C1 segment of cervical spinal cord (tissue), 14 donors: ENCODE measurements at regions not wholly inside any gene's neighbourhood (a gene's known extent, or its start where the extent isn't known, plus 50 kb on each side); places are given as distances from the start of the nearest gene placed in this dataset.

ENCODE experiments used
- DNase-seq, 14 donors: peaks; one replicate each; lab custom pipeline; 2025; lab: John Stamatoyannopoulos, UW

DNA sequence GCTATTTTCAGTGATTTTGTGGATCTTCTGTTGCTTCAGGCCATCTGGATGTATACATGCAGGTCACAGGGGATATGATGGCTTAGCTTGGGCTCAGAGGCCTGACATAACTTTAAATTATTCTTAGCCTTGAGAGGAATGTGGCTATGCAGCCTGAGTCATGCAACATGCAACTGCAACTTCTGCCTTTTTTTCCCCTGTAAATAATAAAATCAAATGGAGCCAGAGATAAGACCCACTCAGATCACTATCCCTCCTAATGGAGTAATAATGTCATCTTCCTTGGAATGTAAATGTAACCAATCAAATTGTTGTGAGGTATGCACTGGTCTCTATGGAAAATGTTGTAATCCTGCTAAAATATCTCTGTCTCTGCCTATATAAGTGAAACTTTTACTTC is 54.9 kb downstream of the MAGEB17 start:
- DNase-seq = no peak

DNA sequence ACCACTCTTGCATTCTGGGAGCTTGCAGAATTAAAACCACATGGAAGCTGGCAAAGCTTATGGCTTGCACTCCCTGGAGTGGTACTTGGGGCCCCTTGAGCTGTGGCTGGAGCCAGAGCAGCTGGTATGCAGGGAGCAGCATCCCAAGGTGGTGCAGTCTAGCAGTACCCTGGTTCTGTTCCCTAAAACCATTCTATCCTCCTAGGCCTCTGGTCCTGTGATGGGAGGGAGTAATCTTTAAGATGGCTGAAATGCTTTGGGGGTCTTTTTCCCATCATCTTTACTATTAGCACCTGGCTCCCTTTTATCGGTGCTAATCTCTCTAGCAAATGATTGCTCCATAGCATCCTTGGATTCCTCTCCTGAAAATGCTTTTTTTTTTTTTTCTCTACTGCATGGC is 56.1 kb downstream of the MAGEB17 start:
- DNase-seq = no peak

DNA sequence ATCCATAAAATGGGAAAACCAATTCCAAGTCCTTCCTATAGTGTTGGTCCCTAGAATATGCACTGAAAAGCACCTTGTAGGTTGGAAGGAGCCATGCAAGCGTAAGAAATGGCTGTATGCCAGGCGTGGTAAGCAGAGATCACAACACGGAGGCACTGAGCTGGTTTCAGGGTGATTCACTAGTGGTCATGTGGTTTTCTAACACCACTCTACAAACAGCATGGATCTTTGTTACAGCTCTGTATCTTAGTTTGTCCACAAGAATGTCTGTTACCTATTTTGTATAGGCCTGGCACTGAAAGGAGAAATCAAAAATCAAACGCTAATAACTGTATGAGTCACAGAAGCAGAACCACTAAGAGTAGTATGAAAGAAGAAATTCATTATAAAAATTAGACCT is 71.9 kb downstream of the MAGEB17 start:
- DNase-seq = no peak

DNA sequence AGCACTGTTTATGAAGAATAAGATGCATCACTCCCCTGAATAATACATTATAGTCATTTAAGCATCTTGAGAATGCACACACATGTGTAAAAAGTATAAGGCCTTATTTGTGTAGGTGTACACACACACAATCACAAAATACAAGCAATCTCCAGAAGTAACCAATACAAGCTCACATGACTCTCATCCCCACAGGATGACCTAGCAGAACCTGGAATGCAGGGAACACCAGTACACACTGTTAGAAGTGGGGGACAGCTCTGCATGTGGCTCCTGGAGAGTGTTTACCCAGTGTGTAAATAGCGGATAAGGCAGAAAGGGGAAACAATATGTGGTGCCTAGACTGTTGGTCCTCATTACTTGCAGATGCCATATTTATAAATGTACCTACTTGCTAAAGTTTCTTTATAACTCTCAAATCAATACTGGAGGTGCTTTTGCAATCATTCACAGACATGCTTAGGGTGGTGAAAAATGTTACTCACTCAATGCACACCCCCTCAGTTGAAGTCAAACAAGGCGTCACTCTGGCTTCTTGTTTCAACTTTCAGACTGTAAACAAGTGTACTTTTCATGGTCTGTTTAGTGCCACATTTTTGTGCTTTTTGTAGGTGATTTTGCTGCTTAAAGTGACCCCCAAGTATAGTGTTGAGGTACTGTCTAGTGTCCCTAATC is 73.1 kb downstream of the MAGEB17 start:
- DNase-seq = no peak

DNA sequence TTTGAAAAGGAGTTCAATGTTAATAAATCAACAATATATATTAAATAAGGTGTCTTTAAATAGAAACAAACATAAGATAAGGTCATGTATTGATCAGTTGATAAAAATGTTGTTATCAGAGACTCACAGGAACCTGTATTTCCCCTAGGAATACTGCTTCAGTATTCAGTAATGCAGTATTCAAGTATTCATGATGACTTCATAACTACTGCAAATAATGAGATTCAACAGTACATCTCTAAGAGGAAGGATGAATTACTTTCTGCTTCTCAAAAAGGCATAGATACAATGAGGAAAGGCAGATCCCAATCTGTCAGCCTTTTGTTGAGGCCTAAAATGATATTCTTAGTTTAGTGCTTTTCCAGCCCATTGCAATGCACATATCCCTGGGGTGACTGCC is 73.7 kb downstream of the MAGEB17 start:
- no peak for DNase-seq

DNA sequence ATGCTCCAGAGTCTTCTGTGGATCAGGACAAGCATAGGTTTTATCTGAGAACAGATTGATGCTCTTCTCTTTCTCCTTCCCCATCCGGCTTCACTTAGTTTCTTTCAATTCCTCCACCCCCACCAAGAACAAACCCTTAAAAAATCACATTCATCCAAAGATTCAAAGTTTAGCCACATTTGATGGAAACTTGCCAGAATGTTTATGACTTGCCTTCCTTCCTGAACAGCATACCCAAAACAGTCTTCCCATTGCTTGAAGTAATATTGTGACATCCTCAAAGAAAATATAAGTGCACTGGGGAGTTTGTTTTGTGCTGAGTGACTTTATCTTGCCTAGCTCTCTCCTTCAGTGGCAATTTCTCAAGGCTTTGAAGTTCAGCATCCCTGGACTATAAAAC is 83.0 kb downstream of the MAGEB17 start:
- no peak for DNase-seq

DNA sequence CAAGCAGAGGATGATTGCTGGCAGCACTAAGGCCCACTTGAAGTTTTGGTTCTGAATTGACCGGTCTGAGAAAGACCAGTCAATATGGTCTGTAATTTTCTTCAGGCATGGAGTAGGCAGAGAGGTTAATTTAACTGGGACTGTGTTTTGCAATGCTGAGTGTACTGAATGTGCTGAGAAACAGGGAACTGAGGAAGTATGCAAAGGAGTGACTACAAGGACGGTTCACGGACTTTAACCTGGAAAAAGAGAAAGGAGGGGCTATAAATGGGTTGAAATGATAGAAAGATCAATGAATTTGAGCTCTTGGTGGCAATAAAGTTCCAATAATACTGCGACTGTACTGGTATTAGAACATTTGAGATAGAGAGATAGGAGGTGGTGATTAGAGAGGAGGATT is 84.5 kb downstream of the MAGEB17 start:
- no peak for DNase-seq

DNA sequence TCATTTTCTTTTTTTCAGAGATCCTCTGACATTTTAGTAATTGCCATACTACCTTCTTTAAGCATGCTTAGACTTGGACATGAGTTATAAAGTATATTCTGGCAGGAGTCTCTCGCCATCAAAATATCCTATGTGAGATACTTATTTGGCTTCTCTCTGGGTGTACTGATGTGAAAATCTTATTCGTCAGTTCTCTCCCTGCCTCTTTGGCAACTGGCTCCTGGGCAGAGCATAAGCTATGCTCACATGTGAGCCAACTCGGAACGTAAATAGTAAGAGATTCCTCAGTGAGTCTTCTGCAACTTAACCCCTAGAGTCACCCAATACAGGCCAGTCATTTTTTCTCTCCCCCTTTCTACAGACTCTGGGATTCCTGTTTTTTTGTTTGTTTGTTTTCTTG is 91.6 kb downstream of the MAGEB17 start:
- DNase-seq = no peak

DNA sequence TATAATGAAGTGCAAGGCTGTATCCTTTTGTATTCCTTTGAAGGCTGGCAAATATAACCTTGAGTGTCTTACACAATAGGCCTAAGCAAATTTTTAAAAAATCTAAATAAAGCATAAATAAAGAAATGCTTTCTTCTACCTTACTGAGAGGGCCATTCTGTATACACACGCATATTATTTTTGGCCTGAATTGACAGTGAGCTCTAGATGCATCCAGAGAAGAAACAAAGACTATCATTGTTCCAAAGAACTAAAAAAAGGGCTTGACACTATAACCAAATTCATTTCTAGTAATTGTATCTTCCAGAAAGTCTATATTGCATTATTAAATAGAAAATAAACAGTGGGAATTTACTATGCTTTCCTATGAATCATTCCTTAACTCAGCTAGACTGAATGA is 100.2 kb downstream of the MAGEB17 start:
- DNase-seq = no peak

DNA sequence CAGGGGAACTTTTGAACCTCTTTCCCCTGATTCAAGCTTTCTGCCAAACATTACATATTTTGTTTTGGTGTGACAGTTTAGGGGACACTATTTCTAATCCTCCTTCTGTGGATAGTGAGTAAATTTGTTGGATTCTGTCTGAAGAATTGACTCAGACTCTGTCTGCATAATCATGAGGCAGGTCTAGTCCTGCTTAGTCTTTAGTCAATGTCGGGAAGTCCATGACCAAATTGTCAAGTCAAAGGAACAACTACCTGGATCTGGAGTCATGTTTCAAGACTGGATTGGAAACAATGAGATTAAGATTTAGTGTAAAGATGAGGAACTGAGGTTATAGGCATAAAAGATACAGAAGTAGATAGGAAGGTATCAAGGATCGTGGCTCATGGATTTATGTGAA is 100.9 kb downstream of the MAGEB17 start:
- no peak for DNase-seq

DNA sequence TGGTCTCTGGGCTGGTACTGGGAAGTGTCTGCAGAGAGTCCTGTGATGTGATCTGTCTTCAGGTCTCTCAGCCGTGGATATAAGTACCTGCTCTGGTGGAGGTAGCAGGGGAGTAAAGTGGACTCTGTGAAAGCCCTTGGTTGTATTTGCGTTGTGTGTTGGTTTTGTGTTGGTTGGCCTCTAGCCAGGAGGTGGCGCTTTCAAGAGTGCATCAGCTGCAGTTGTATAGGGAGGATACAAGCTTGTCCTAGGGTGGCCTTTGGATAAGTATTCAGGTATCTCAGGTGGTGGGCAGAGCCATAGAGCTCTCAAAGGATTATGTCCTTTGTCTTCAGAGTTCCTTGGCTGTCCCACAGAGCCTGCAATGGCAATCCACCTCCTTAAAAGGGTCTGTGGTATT is 111.6 kb downstream of the MAGEB17 start:
- no peak for DNase-seq

DNA sequence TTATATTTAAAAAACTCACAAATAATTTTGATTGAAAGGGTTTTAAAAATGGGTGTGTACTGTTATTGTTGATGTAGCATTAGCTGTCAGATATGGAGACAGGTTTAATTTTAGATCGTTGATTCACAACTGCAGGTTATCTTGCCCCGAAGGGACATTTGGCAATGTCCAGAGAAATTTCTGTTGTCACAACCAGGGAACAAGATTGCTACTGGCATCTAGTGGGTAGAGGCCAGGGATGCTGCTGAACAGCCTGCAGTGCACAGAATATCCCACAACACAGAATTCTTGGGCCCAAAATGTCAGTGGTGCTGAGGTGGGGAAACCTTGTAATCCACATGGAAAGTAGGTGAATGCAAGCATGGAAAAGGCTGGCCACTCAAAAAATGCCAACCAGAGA is 114.9 kb downstream of the MAGEB17 start:
- no peak for DNase-seq

DNA sequence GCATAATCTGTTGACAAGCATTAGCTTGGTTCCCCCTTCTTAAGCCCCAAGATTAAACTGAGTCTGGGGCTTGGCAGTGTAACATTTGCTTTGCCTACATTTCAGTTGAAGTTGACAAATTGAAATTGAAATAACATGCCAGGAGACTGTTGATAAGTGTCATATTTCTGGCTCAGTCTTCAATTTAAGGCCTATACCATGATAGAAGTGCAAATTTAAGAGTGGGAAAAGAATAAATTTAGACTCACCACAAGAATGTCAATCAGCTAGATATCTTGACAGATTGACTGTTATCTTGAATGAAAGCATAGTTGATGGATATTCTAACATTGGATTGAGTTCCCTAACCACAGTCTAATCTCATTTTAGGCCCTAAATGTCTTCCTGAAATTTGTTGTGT is 117.6 kb downstream of the MAGEB17 start:
- no peak for DNase-seq

DNA sequence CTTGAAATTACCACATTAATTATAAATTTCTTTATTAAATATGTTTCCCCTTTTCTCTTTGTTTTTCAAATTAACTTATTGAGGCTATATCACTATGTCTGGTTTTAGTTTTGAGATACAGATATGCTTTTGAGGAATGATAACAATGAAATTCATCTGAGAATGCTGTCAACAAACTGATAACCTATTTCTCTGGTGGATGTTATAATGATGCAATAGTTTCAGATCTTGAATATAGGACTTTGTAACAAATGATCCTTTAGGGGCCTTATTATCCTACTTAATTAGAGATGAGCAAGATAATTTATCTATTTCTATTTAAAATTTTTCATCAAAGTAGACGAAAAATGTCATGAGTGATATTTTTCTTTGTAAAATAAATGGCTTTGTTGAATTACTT is 123.7 kb downstream of the MAGEB17 start:
- no peak for DNase-seq

DNA sequence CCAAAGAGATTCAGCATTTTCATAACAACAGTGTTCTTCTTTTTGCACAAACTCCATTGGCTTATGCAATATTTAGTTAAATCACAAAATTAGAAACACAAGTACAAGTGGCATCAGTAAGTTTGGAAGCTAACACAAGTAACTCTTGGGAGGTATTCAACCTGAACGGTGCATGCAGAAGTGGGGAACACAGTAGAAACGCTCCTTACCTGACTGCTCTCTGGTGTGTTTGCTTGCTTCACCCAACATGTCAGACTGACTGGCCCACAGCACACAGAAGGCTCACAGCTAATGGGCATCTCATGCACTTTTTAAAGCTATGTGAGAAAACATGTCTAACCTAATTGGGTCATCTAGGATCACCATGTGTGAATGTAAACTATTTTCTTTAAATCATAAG is 133.6 kb downstream of the MAGEB17 start:
- no peak for DNase-seq

DNA sequence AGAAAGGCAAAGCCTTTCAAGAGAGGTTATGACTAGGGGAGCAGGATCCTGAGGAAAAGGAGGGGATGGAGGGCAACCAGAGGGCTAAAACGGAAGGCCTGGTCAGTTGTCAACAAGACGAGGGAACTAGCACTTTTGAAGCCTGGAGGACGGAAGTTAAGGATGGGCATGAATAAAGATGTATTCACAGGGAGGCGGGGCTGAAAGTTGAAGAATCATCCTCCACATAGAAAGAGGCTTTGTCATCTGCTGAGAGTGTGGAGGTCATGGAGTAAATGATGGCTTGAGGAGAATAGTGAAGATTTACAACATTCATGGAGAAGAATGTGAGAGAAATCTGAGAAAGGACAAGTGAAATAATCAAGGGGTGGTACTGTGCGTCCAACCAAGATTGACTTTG is 137.5 kb downstream of the MAGEB17 start:
- no peak for DNase-seq

DNA sequence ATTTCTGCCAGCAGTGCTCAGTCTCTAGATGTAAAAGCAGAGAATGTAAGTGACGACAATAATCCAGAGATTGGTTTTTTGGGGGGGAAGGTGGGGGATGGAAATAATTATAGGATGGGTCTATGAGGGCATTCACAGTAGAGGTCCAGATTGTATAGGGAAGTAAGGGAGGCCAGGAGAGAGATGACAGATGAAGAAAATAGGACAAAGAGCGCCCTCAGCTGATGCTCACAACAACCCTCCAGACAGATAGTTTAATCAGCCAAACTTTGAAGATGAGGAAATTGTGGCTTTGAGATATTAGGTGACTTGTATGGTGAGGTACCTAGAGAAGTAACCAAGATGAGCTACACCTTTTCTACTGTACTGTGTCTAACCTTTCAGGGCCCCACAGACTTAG is 137.9 kb downstream of the MAGEB17 start:
- no peak for DNase-seq

DNA sequence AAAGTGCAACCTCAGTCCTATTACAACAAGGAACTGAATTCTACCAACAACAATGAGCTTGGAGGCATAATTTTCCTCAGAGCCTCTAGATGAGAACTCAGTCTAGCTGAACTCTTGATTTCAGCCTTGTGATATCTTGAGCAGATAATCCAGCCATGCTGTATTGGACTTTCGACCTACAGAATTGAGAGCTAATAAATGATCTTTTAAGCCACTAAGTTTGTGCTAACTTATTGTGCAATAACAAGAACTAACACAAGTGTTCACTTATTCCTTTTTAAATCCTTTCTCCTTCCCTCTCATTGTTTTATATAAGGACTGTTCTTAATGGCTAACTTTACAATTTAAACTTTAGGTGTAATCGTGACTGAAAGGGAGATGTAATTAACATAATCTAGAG is 140.7 kb downstream of the MAGEB17 start:
- DNase-seq = no peak

DNA sequence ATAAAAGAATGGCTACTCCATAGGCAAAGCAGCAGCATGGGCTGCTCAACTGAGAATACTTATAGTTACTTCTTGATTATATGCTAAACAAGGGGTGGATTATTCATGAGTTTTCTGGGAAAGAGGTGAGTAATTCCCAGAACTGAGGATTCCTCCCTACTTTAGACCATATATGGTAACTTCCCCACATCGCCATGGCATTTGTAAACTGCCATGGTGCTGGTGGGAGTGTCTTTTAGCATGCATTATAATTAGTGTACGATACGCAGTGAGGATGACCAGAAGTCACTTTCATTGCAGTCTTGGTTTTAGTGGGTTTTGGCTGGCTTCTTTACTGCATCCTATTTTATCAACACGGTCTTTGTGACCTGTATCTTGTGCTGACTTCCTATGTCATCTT is 141.5 kb downstream of the MAGEB17 start:
- DNase-seq = no peak

DNA sequence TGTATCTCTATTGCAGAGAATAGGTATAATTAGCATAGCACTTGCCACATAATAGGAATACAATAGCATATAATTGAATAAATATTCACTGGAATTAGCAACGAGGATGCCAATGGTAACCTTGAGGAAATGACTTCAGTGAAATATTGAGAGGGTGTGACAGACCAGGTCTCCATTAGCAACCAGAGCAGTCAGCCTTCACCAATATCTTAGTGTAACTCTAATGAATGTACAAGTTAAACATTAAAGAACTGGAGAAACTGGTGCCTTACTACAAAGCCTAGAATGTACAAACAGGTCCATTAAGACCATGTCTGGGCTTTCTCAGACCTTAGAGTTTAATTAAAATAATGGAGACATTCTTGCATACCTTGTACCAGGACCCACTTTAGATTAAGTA is 143.0 kb downstream of the MAGEB17 start:
- DNase-seq = no peak

DNA sequence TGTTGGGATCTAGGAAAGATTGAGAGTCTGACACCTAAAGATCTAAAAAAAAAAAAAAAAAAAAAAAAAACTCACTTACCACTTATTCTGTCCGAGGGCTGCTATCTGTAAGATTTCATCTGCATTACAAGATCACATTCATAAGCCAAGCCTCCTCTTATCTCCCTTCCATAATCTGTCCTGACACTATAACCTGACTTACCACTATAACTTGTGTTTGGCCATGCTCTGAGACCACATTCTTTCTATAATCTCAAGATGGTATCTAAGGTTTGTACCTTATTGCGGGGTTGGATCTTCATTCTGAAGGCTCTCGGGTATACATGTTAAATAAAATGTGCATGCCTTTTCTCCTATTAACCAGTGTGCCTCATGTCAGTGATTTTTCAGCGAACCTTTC is 144.4 kb downstream of the MAGEB17 start:
- no peak for DNase-seq

DNA sequence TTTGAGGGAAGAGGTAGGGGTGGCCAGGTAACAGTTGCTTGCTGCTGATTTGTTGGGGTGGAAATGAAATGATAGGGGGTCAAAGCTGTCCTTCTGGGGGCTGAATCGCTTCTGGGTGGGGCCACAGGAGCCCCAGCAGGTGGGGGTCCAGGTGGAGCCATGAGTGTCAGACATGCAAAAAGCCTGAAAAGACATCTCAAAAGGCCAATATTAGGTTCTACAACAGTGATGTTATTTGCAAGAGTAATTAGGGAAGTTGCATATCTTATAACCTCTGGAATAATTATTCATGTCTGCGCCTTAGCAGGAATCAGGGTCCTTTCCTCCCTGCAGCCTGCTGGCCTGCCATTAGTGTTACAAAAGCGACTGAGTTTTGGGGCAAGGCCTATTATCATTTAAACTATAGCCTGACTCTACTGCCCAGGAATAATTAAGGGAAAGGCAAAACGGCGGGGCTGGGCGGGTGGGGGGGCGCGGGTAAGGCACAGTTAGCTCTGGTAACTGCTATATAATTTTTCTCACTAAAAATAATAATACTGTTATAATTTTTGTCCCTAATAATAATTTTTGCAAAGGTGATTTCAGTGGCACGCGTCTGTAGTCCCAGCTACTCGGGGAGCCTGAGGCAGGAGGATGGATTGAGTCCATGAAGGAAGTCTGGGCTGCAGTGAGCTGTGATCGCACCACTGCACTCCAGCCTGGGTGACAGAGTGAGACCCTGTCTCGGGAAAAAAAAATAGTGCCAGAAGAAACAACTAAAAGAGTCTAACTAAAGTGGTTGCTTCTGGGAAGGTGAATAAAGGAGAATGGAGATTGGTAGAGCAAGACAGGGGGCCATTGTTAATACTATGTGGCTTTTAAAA is 145.7 kb downstream of the MAGEB17 start:
- DNase-seq = no peak

DNA sequence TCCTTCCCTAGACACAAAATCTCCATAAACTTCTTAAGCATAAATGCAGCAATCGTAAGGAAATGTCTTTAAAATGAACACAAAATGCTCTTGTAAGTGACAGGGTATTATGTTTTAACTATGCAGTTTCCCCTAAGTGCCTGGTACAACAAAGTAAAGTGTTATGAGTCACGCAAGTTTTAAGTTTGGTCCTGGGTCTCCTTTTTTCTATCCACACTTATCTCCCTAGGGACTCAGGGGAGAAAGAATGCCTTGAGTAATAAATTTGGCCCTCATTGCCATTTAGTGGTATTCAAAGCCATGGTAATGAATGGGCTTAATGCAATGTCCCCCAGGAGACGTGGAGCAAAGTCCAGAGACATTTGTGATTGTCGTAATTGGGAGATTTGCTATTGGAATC is 149.1 kb downstream of the MAGEB17 start:
- DNase-seq = no peak
